ENCODE measurements at regions not wholly inside any gene's neighbourhood (a gene's known extent, or its start where the extent isn't known, plus 50 kb on each side); places are given as distances from the start of the nearest gene placed in this dataset.

GRCh38 chr1:175842550-175842949, 99.2 kb upstream of the TNR start:
- H3K4me1 ChIP-seq (ENCODE audit: control insufficient read depth in 1 of 2, low read depth in 2 of 2), result peaks cover 0 to 4% of the 10 kb centered on the region in 2 donors
- no peaks in the 10 kb centered on the region for H3K27me3 ChIP-seq (replicated peaks; ENCODE audit: insufficient read depth)
- DNase-seq (ENCODE audit: low spot score) (no peak), ATAC-seq (ENCODE audit: insufficient number of reproducible peaks, low FRiP score, low read depth) (no peak)
- no peak for TF ChIP-seq CTCF (IDR thresholded peaks at IDR 0.05)
- no peaks in the 10 kb centered on the region for H3K9me3 ChIP-seq
- H3K27ac ChIP-seq, result no peak overlapping the region
- no peaks in the 10 kb centered on the region for H3K36me3 ChIP-seq
- no peak overlapping the region for H3K4me3 ChIP-seq

- peaks cover 0 to 4% of the 10 kb centered on the region in 2 donors for H3K4me1 ChIP-seq (ENCODE audit: control insufficient read depth in 1 of 2, low read depth in 2 of 2)
- no peaks in the 10 kb centered on the region for H3K27me3 ChIP-seq (replicated peaks; ENCODE audit: insufficient read depth)
- H3K36me3 ChIP-seq, result no peaks in the 10 kb centered on the region
- ATAC-seq (ENCODE audit: insufficient number of reproducible peaks, low FRiP score, low read depth) (no peak), DNase-seq (ENCODE audit: low spot score) (no peak)
- H3K9me3 ChIP-seq, result no peaks in the 10 kb centered on the region
- no peak overlapping the region for H3K27ac ChIP-seq
- H3K4me3 ChIP-seq, result no peak overlapping the region
- TF ChIP-seq CTCF (IDR thresholded peaks at IDR 0.05), result no peak
Measured at GRCh38 chr1:175841738-175842187, 98.4 kb upstream of the TNR start.

GRCh38 chr1:175840787-175841186, 97.4 kb upstream of the TNR start:
- DNase-seq (ENCODE audit: low spot score), result no peak
- no peak for ATAC-seq (ENCODE audit: insufficient number of reproducible peaks, low FRiP score, low read depth)
- H3K27me3 ChIP-seq (replicated peaks; ENCODE audit: insufficient read depth), result no peaks in the 10 kb centered on the region
- H3K36me3 ChIP-seq, result no peaks in the 10 kb centered on the region
- no peaks in the 10 kb centered on the region for H3K9me3 ChIP-seq
- no peak for TF ChIP-seq CTCF (IDR thresholded peaks at IDR 0.05)
- no peak overlapping the region for H3K4me3 ChIP-seq
- H3K4me1 ChIP-seq (ENCODE audit: control insufficient read depth in 1 of 2, low read depth in 2 of 2), result peaks cover 0 to 4% of the 10 kb centered on the region in 2 donors
- no peak overlapping the region for H3K27ac ChIP-seq

- ATAC-seq (ENCODE audit: insufficient number of reproducible peaks, low FRiP score, low read depth) (no peak), DNase-seq (ENCODE audit: low spot score) (no peak)
- H3K4me1 ChIP-seq (ENCODE audit: control insufficient read depth in 1 of 2, low read depth in 2 of 2), result peaks cover 0 to under 1% of the 10 kb centered on the region in 2 donors
- no peak overlapping the region for H3K27ac ChIP-seq
- no peaks in the 10 kb centered on the region for H3K9me3 ChIP-seq
- TF ChIP-seq CTCF (IDR thresholded peaks at IDR 0.05), result no peak
- H3K27me3 ChIP-seq (replicated peaks; ENCODE audit: insufficient read depth), result no peaks in the 10 kb centered on the region
- H3K4me3 ChIP-seq, result no peak overlapping the region
- no peaks in the 10 kb centered on the region for H3K36me3 ChIP-seq
Measured at GRCh38 chr1:175839779-175840669, 96.6 kb upstream of the TNR start.

GRCh38 chr1:175834597-175834996, 91.2 kb upstream of the TNR start:
- DNase-seq (ENCODE audit: low spot score), result no peak
- Histone ChIP-seq H3K27me3 (replicated peaks; ENCODE audit: insufficient read depth) (no peaks in the 10 kb centered on the region), H3K9me3 (no peaks in the 10 kb centered on the region), H3K27ac (no peak overlapping the region), H3K4me1 (ENCODE audit: control insufficient read depth in 1 of 2, low read depth in 2 of 2) (no peaks in the 10 kb centered on the region), H3K4me3 (no peak overlapping the region), H3K36me3 (no peaks in the 10 kb centered on the region)
- no peak for TF ChIP-seq CTCF (IDR thresholded peaks at IDR 0.05)
- ATAC-seq (ENCODE audit: insufficient number of reproducible peaks, low FRiP score, low read depth), result no peak

Data from thoracic aorta (tissue), 2 donors.